HepG2 (cell line): ENCODE measurements at regions not wholly inside any gene's neighbourhood (a gene's known extent, or its start where the extent isn't known, plus 50 kb on each side); places are given as distances from the start of the nearest gene placed in this dataset.

ENCODE experiments used
- ATAC-seq: fragments of 200-7000 bp; cut with Tn5 transposase; 3 replicates; pipeline ENCODE4 v1.9.1; 2020; ENCODE audit warnings: mild to moderate bottlenecking, moderate library complexity
- BruUV-seq: library from RNA; stranded (reverse); fragments of 400-500 nt; replicated peaks from 2 replicates; lab custom pipeline; 2021; lab: Mats Ljungman, UMichigan
- CTCF ChIA-PET: fragments of 300-600 bp; formaldehyde crosslinking; extraction: SDS; loops from one replicate; lab custom pipeline; 2021; ENCODE audit warnings: low total read pairs, inconsistent platforms, low intra/inter-chr PET ratio; lab: Yijun Ruan, JAX
- POLR2A ChIA-PET: fragments of 350-600 bp; sonication (Branson Sonifier 250); formaldehyde crosslinking; loops from one replicate; lab custom pipeline; 2020; ENCODE audit warnings: antibody characterized with exemption, inconsistent platforms; lab: Yijun Ruan, JAX
- DNase-seq: peaks from one replicate; pipeline ENCODE4 v3.0.0-alpha.2; 2015; ENCODE audit warnings: low spot score
- FAIRE-seq: peaks from 3 replicates; lab custom pipeline; 2011; peaks lifted over from hg19 to GRCh38; lab: Jason Lieb, UNC
- H2AFZ ChIP-seq: one replicate; pipeline ENCODE4 v1.6.1; 2011; ENCODE audit warnings: low read length, inconsistent platforms
- H3K27ac ChIP-seq: fragments of 300-600 bp; 3 replicates; pipeline ENCODE4 v1.8.0; 2011; ENCODE audit warnings: mixed run types, mild to moderate bottlenecking, mixed read lengths, low read length, inconsistent platforms; ENCODE audit not compliant: insufficient read depth; ENCODE audit errors: extremely low read length
- H3K27me3 ChIP-seq, 2 experiments: fragments of 200-600 bp in 1 of 2; 2 replicates in 1 of 2; 3 replicates in 1 of 2; pipeline versions ENCODE4 v1.6.0 to v1.8.0; 2011; ENCODE audit warnings: low read length in 2 of 2, mild to moderate bottlenecking in 2 of 2, moderate library complexity in 2 of 2, inconsistent platforms in 1 of 2; ENCODE audit not compliant: insufficient read depth in 2 of 2, control insufficient read depth in 1 of 2
- H3K36me3 ChIP-seq, 2 experiments: fragments of 200-600 bp in 1 of 2; replicated peaks in 1 of 2; 2 replicates in 1 of 2; 3 replicates in 1 of 2; pipeline versions ENCODE4 v1.5.1 to v1.8.0; 2011; ENCODE audit warnings: low read length in 2 of 2, inconsistent platforms in 1 of 2; ENCODE audit not compliant: insufficient read depth in 2 of 2, control insufficient read depth in 1 of 2
- H3K4me1 ChIP-seq: 2 replicates; pipeline ENCODE4 v1.5.1; 2012; ENCODE audit warnings: low read length, inconsistent platforms; ENCODE audit not compliant: insufficient read depth
- H3K4me2 ChIP-seq: 2 replicates; pipeline ENCODE4 v1.6.0; 2011; ENCODE audit warnings: low read depth, low read length, inconsistent platforms
- H3K4me3 ChIP-seq, 3 experiments: fragments of 200-600 bp in 1 of 3; sonication (generic), shearing (Covaris generic) in 1 of 3; replicated peaks in 1 of 3; 2 replicates each; pipeline ENCODE4 v1.5.1; 2011 to 2016; ENCODE audit warnings: low read length in 3 of 3, inconsistent platforms in 2 of 3, low read depth in 2 of 3, mild to moderate bottlenecking in 2 of 3, control low read depth in 1 of 3, mixed read lengths in 1 of 3; ENCODE audit not compliant: insufficient read depth in 1 of 3
- H3K79me2 ChIP-seq: one replicate; pipeline ENCODE4 v1.6.1; 2011; ENCODE audit warnings: low read length, inconsistent platforms; ENCODE audit not compliant: insufficient read depth
- H3K9ac ChIP-seq: 2 replicates; pipeline ENCODE4 v1.6.0; 2011; ENCODE audit warnings: mild to moderate bottlenecking, low read depth, low read length, inconsistent platforms; ENCODE audit not compliant: insufficient read depth
- H3K9me3 ChIP-seq: 2 replicates; pipeline ENCODE4 v1.5.1; 2012; ENCODE audit warnings: mild to moderate bottlenecking, low read length
- H4K20me1 ChIP-seq: 2 replicates; pipeline ENCODE4 v1.6.0; 2011; ENCODE audit warnings: inconsistent platforms, mild to moderate bottlenecking, low read length, moderate library complexity; ENCODE audit not compliant: insufficient read depth
- AHDC1 ChIP-seq: sonication (generic); formaldehyde crosslinking; IDR thresholded peaks from 2 replicates; pipeline ENCODE4 v1.5.1; 2020; ENCODE audit warnings: mild to moderate bottlenecking, missing genetic modification reagents, borderline replicate concordance
- ELF1 ChIP-seq: sonication (generic); formaldehyde crosslinking; IDR thresholded peaks from 2 replicates; pipeline ENCODE4 v1.4.0; 2020; ENCODE audit warnings: missing genetic modification reagents
- FIP1L1 ChIP-seq: fragments of 200-400 bp; formaldehyde crosslinking; IDR thresholded peaks from 2 replicates; pipeline ENCODE4 v1.6.1; 2018; ENCODE audit warnings: low read depth, mild to moderate bottlenecking, low read length, moderate library complexity, borderline replicate concordance; ENCODE audit not compliant: insufficient read depth
- HNRNPH1 ChIP-seq: fragments of 200-400 bp; formaldehyde crosslinking; optimal IDR thresholded peaks from 2 replicates; pipeline ENCODE3; 2017; ENCODE audit warnings: mild to moderate bottlenecking, low read depth, low read length
- KIAA2018 ChIP-seq: sonication (generic); formaldehyde crosslinking; IDR thresholded peaks from 2 replicates; pipeline ENCODE4 v1.5.0; 2020; ENCODE audit warnings: mild to moderate bottlenecking, missing genetic modification reagents, borderline replicate concordance
- PAWR ChIP-seq: sonication (generic); formaldehyde crosslinking; IDR thresholded peaks from 2 replicates; pipeline ENCODE4 v1.4.0; 2020; ENCODE audit warnings: missing genetic modification reagents, mild to moderate bottlenecking, borderline replicate concordance
- SSRP1 ChIP-seq: IDR thresholded peaks from 2 replicates; pipeline ENCODE4 v1.6.1; 2016; ENCODE audit warnings: control low read depth
- ZFP90 ChIP-seq: sonication (generic); formaldehyde crosslinking; IDR thresholded peaks from 2 replicates; pipeline ENCODE4 v1.8.0; 2022; ENCODE audit warnings: missing genetic modification reagents, mild to moderate bottlenecking, inconsistent platforms, borderline replicate concordance
- WGBS: methylation state at CpG from one replicate; pipeline ENCODE4 v1.1.6; 2017; ENCODE audit warnings: low lambda C conversion rate; 5-methylcytosine and 5-hydroxymethylcytosine counted together
- in situ Hi-C: cut with HindIII; loops from 2 replicates; pipeline ENCODE4 v1.10.0; 2017; ENCODE audit warnings: low pct_unique_long_range_greater_than_20kb; ENCODE audit not compliant: extremely low pct_ligation_motif_present
- intact Hi-C: fragments of 100-400 bp; cut with micrococcal nuclease; formaldehyde crosslinking; loops from one replicate; pipeline ENCODE4 v1.10.0; 2022; ENCODE audit not compliant: unreplicated experiment

- in situ Hi-C loops: no loop called here
- Histone ChIP-seq H3K27me3 (no peaks in the 10 kb centered on the region), H3K9ac (no peak overlapping the region), H3K27ac (no peak overlapping the region), H3K79me2 (no peaks in the 10 kb centered on the region), H3K4me1 (no peaks in the 10 kb centered on the region), H3K4me2 (no peak overlapping the region), H4K20me1 (no peaks in the 10 kb centered on the region), H3K36me3 (no peaks in the 10 kb centered on the region), H3K4me3 (no peak overlapping the region), H2AFZ (no peak overlapping the region), H3K9me3 (no peaks in the 10 kb centered on the region)
- ChIA-PET CTCF (no interaction called here), POLR2A (no interaction called here)
- ATAC-seq: no peak
- BruUV-seq: no TSS peak
- FAIRE-seq: no peak
- intact Hi-C loops: no loop called here
- WGBS: 0% methylated on average over 1 of the region's 1 CpG
- no peak for DNase-seq
- no peak for TF ChIP-seq KIAA2018 (CRISPR knock-in tag)
- TF ChIP-seq AHDC1: no peak
- no peak for TF ChIP-seq PAWR (CRISPR knock-in tag)
- TF ChIP-seq ZFP90 (CRISPR knock-in tag): no peak
- TF ChIP-seq FIP1L1: no peak
- no peak for TF ChIP-seq SSRP1
- no peak for TF ChIP-seq HNRNPH1
- no peak for TF ChIP-seq ELF1 (CRISPR knock-in tag)
These were observed 228.8 kb upstream of the ZNF462 start for GRCh38 chr9:106634183-106634582.
